Keratinocyte (primary cell): ENCODE measurements at regions not wholly inside any gene's neighbourhood (a gene's known extent, or its start where the extent isn't known, plus 50 kb on each side); places are given as distances from the start of the nearest gene placed in this dataset.

Source experiments
- EZH2 ChIP-seq: IDR thresholded peaks from one replicate; pipeline ENCODE4 v1.6.1; 2012; ENCODE audit warnings: inconsistent platforms, mild to moderate bottlenecking, low read length, moderate library complexity
- TF ChIP-seq, protein P1 (sequence below), 3 experiments: IDR thresholded peaks in 1 of 3; conservative IDR thresholded peaks in 1 of 3; optimal IDR thresholded peaks in 1 of 3; 2 replicates in 2 of 3; 3 replicates in 1 of 3; pipeline versions ENCODE3 to v1.5.1; 2011; ENCODE audit warnings: low read length in 3 of 3, mild to moderate bottlenecking in 3 of 3, moderate library complexity in 2 of 3, control low read depth in 1 of 3, inconsistent platforms in 1 of 3; ENCODE audit not compliant: insufficient read depth in 2 of 3; ENCODE audit errors: extremely low read depth in 1 of 3

DNA sequence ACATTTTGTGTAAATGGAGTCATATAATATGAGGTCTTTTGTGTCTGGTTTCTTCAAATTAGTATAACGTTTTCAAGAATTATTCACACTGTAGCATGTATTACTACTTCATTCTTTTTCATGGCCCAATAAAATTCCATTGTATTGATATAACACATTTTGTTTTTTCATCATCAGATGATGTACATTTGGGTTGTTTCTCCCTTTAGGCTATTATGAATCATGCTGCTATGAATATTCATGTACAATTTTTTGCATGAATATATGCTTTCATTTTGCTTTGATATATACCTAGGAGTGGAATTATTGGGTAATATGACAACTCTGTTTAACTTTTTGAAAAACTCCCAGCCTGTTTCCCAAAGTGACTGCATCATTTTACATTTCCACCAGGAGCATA lies 220.2 kb downstream of the NR4A2 start:
- TF ChIP-seq, protein P1, sequence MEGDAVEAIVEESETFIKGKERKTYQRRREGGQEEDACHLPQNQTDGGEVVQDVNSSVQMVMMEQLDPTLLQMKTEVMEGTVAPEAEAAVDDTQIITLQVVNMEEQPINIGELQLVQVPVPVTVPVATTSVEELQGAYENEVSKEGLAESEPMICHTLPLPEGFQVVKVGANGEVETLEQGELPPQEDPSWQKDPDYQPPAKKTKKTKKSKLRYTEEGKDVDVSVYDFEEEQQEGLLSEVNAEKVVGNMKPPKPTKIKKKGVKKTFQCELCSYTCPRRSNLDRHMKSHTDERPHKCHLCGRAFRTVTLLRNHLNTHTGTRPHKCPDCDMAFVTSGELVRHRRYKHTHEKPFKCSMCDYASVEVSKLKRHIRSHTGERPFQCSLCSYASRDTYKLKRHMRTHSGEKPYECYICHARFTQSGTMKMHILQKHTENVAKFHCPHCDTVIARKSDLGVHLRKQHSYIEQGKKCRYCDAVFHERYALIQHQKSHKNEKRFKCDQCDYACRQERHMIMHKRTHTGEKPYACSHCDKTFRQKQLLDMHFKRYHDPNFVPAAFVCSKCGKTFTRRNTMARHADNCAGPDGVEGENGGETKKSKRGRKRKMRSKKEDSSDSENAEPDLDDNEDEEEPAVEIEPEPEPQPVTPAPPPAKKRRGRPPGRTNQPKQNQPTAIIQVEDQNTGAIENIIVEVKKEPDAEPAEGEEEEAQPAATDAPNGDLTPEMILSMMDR (optimal IDR thresholded peaks at IDR 0.05 in 1 of 3, IDR thresholded peaks at IDR 0.05 in 1 of 3, conservative IDR thresholded peaks at IDR 0.05 in 1 of 3; ENCODE audit: extremely low read depth in 1 of 3, insufficient read depth in 2 of 3, low read length in 3 of 3), result no peak
- TF ChIP-seq EZH2, result no peak
